HG03095 (cell line): ENCODE measurements at regions not wholly inside any gene's neighbourhood (a gene's known extent, or its start where the extent isn't known, plus 50 kb on each side); places are given as distances from the start of the nearest gene placed in this dataset.
"Not testable (repeated sequence)": the region's sequence is repeated elsewhere in the genome, so short reads cannot be mapped to it uniquely, and the experiment has no call there.

Source experiments
- ATAC-seq: cut with Tn5 transposase; IDR thresholded peaks from one replicate; pipeline ENCODE4 v1.9.1; 2021; ENCODE audit warnings: moderate library complexity; ENCODE audit not compliant: unreplicated experiment

GRCh38 chr6:81144346-81144745 is 608.1 kb downstream of the TENT5A start:
- ATAC-seq: no peak

- ATAC-seq: no peak
These were observed 614.2 kb downstream of the TENT5A start for GRCh38 chr6:81138236-81138635.

- no peak for ATAC-seq
These were observed 621.5 kb downstream of the TENT5A start for GRCh38 chr6:81130969-81131368.

- ATAC-seq: no peak
These were observed 622.4 kb downstream of the TENT5A start for GRCh38 chr6:81130061-81130460.

GRCh38 chr6:81128671-81129070 is 623.8 kb downstream of the TENT5A start:
- ATAC-seq: no peak

GRCh38 chr6:81126150-81126549 is 626.3 kb downstream of the TENT5A start:
- ATAC-seq: no peak

GRCh38 chr6:81120280-81120679 is 632.2 kb downstream of the TENT5A start:
- ATAC-seq: no peak

GRCh38 chr6:81105998-81106397 is 646.5 kb downstream of the TENT5A start:
- no peak for ATAC-seq

GRCh38 chr6:81098109-81098814 is 654.2 kb downstream of the TENT5A start:
- ATAC-seq: no peak

- ATAC-seq: not testable (repeated sequence)
These were observed 656.0 kb downstream of the TENT5A start for GRCh38 chr6:81096464-81096863.

GRCh38 chr6:81093051-81093450 is 659.4 kb downstream of the TENT5A start:
- no peak for ATAC-seq

GRCh38 chr6:81088145-81088544 is 664.3 kb downstream of the TENT5A start:
- ATAC-seq: no peak

- ATAC-seq: no peak
These were observed 665.5 kb downstream of the TENT5A start for GRCh38 chr6:81086991-81087390.

GRCh38 chr6:81085431-81085790 is 667.1 kb downstream of the TENT5A start:
- ATAC-seq: no peak

GRCh38 chr6:81084776-81085430 is 667.6 kb downstream of the TENT5A start:
- ATAC-seq: no peak

GRCh38 chr6:81075974-81076373 is 676.5 kb downstream of the TENT5A start:
- ATAC-seq: no peak

- ATAC-seq: no peak
These were observed 679.2 kb downstream of the TENT5A start for GRCh38 chr6:81073318-81073717.

- no peak for ATAC-seq
These were observed 681.4 kb downstream of the TENT5A start for GRCh38 chr6:81071121-81071520.

GRCh38 chr6:81067057-81067456 is 685.4 kb downstream of the TENT5A start:
- no peak for ATAC-seq

- ATAC-seq: no peak
These were observed 688.6 kb downstream of the TENT5A start for GRCh38 chr6:81063891-81064290.

- ATAC-seq: no peak
These were observed 698.4 kb downstream of the TENT5A start for GRCh38 chr6:81054036-81054435.

- no peak for ATAC-seq
These were observed 700.5 kb downstream of the TENT5A start for GRCh38 chr6:81051952-81052351.
